HG03196 (cell line): ENCODE measurements at regions not wholly inside any gene's neighbourhood (a gene's known extent, or its start where the extent isn't known, plus 50 kb on each side); places are given as distances from the start of the nearest gene placed in this dataset.

ENCODE experiments used
- ATAC-seq: cut with Tn5 transposase; IDR thresholded peaks from one replicate; pipeline ENCODE4 v1.9.1; 2021; ENCODE audit not compliant: unreplicated experiment

GRCh38 chr22:34129691-34130486 is 209.6 kb upstream of the LARGE1 start:
- ATAC-seq, result no peak

- no peak for ATAC-seq
Measured at GRCh38 chr22:34135749-34136148, 215.5 kb upstream of the LARGE1 start.

GRCh38 chr22:34150023-34150422 is 229.7 kb upstream of the LARGE1 start:
- ATAC-seq, result no peak

DNA sequence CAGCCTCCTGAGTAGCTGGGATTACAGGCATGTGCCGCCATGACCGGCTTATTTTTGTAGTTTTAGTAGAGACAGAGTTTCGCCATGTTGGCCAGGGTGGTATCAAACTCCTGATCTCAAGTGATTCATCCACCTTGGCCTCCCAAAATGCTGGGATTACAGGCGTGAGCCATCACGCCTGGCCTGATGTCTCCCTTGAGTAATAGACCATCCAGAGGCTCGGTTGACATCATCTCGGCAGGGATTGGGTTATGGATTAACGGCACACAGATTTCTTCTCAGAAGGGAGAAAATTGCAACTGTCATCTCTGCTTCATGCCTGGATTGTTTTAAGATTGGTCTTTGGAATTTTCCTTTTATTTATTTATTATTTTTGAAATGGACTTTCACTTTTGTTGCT is 239.2 kb upstream of the LARGE1 start:
- ATAC-seq, result no peak

GRCh38 chr22:34160141-34160783 is 240.0 kb upstream of the LARGE1 start:
- no peak for ATAC-seq

DNA sequence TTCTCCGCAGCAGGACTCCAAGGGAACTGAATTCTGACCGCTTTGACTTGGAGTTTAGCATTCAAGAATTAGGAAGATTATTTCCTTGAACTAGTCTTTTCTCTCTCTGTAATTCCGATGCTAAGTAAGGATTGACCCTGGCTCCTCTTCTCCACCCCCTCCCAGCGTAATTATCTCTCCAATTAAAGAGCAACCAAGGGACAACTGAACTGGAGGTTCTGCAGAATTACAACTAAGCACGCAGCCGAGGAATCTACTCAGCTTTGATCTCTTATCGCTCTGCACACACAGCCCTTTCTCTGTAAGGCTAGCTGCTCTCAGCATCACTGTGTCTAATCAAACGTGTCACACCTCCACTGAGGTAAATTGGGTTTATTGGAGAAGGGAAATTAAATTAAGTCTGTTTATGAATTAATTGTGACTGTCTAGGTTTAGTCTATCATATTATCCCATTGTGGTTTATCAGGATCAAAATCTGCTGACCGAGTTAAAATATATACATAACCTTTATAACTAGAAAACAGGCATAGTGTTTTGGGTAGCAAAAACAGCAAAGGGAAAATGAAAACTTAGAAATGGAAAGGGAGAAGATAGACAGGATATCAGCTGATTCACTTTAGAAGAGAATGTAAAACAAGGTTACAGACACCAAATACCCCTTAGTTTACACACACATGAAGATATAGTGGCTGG is 241.3 kb upstream of the LARGE1 start:
- ATAC-seq, result no peak

- no peak for ATAC-seq
Measured at GRCh38 chr22:34198976-34199375, 278.7 kb upstream of the LARGE1 start.

- ATAC-seq, result no peak
Measured at GRCh38 chr22:34210301-34210700, 290.0 kb upstream of the LARGE1 start.

- no peak for ATAC-seq
Measured at GRCh38 chr22:34214372-34214771, 294.1 kb upstream of the LARGE1 start.

DNA sequence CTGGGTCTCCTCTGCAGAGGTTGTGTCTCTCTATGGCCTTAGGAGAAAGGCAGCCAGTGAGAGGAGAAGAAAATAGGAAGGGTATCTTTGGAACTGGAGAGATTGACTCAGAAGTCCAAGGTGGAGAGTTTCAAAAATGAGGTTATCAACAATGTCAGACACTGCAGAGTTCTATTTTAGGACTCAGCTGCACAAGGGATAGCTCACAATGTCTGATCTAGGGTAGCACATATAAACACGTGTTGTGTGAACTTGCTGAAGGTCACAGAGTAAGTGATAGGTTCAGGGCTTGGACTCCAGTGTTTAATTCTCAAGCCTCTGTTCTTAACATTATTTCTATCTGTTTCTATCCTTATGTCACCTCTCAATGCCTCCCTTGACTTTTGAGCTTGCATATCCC is 305.0 kb upstream of the LARGE1 start:
- ATAC-seq, result no peak

DNA sequence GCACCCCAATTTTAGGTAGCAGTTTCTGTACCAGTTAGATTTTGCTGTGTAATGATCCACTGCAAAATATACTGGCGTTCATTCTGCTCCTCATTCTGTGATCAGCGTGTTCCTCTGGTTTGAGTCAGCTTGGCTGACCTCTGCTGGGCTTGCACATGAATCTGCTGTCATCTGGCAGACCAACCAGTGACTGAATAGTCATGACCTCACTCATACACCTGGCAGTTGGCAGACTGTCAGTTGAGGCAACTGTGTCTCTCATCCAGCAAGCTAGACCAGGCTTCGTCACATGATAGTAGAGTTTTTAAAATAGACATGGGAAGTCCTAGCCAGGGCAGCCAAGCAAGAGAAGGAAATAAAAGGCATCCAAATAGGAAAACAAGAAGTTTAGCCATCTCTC is 316.3 kb upstream of the LARGE1 start:
- no peak for ATAC-seq

- no peak for ATAC-seq
Measured at GRCh38 chr22:34239421-34239820, 319.1 kb upstream of the LARGE1 start.

DNA sequence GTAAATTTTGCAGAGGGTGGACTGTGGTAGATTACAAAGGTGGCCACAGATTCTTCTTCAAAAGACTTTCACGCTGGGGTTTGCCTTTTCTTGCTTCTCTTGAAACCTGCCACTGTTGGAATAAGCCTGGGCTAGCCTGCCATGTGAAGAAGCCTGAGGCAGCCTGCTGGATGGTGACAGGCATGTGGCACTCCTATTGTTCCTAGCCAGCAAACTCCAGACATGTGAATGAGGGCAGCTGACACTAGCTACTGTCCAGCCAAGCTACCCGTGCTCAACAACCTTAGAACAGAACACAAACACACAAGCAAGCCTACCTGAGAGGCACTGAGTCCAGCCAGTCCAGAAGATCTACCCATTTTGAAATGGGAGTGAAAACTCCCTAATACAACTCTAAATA is 322.7 kb upstream of the LARGE1 start:
- ATAC-seq, result no peak

GRCh38 chr22:34255042-34255441 is 334.8 kb upstream of the LARGE1 start:
- no peak for ATAC-seq

DNA sequence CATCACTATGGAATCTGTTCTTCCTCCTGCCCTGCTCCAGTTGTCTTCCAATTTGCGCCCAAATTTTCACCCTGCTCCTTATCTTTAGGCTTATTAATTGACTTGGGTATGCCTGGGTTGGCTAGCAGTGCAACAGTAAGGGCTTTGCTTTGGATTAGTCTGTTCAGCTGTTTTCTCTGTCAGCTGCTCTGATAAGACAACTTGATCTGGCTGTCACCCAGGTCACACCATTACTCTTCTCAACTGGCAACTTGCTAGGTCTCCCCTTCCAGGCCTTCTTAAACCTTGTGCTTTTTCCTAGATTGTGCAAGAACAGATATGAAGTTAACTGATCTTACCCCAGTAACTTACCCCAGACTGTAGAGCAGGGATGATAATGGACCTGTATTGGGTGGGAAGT is 357.8 kb upstream of the LARGE1 start:
- no peak for ATAC-seq

DNA sequence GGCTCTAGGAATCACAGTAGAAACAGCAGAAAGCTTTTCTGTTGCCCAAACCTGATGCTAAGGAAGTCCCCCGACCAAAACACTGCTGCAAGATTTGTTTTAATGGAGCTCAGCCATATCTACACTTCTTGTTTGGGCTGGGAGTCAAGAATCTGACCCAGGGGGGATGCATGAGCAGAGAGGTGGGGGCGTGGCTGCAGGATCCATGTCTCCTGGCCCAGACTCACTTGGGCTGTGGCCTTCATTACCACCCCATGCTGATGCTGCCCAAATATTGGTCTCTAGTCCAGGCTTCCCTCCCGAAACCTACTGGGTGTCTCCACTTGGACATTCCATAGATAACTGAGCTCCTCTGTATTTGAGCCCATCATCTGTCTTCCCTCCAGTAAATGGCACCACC is 361.5 kb upstream of the LARGE1 start:
- no peak for ATAC-seq

GRCh38 chr22:34283844-34284243 is 363.6 kb upstream of the LARGE1 start:
- ATAC-seq, result no peak

GRCh38 chr22:34293324-34293723 is 373.0 kb upstream of the LARGE1 start:
- no peak for ATAC-seq

DNA sequence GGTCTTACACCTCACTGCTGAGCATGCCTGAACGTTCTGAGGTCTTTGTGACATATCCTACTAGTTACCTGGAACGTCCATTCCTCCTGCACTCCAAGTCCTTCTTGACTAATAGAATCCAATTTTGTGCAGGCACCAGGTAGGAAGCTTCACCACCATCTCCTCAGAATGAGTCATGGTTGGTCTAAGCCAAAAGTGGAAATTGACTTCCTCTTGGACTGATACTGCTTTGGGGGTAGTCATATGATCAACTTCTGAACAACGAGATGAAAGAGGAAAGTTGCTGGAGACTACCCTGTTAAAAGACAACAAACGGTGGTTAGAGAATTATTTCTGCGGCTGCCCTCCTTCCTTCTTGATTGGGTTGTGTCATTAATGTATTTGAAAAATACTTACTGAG is 374.2 kb upstream of the LARGE1 start:
- ATAC-seq, result no peak

GRCh38 chr22:34294986-34295385 is 374.7 kb upstream of the LARGE1 start:
- no peak for ATAC-seq

DNA sequence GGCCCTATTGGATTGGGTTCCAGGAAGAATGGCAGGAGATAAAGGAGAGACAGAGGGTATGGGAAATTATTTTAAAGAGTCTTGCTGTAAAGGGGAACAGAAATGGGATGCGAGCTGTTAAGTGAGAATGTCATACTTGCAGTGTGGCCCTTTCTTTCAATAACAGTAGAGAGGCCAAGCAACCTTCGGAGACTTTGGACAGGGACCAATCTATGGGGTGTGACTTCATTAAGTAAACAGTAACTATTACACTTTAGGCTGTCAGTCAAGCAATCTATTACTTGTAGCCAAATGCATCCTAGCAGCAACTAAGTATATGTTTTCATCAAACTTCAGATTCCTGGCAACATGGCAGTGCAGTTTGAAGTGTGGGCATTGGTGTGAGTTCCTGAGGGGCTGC is 376.2 kb upstream of the LARGE1 start:
- no peak for ATAC-seq

- ATAC-seq, result no peak
Measured at GRCh38 chr22:34297536-34298120, 377.4 kb upstream of the LARGE1 start.
